Amygdala (tissue), 56 donors: ENCODE measurements at regions not wholly inside any gene's neighbourhood (a gene's known extent, or its start where the extent isn't known, plus 50 kb on each side); places are given as distances from the start of the nearest gene placed in this dataset.

Experiments
- DNase-seq, 56 donors: peaks; one replicate each; lab custom pipeline; 2025; lab: John Stamatoyannopoulos, UW

GRCh38 chr7:85736085-85736484, 549.2 kb upstream of the SEMA3D start:
- DNase-seq, result no peak

DNA sequence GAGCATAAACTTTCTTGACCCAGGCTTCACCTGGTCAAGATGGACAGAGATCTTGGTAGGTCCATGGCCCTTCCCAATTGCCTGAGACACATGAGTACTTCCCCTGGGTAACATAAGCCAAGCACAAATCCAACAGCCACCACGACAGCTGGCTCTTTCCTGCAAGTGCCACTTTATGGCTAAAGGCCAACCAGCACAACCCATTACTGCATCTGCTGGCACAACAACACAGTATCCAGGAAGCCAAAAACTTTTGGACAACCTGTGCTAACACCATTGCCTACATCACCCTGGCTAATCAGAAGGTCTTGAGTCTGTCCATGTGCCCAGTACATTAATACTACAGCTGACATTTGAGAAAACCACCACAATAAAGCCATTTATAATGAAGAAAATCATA, 548.0 kb upstream of the SEMA3D start:
- DNase-seq, result no peak

DNA sequence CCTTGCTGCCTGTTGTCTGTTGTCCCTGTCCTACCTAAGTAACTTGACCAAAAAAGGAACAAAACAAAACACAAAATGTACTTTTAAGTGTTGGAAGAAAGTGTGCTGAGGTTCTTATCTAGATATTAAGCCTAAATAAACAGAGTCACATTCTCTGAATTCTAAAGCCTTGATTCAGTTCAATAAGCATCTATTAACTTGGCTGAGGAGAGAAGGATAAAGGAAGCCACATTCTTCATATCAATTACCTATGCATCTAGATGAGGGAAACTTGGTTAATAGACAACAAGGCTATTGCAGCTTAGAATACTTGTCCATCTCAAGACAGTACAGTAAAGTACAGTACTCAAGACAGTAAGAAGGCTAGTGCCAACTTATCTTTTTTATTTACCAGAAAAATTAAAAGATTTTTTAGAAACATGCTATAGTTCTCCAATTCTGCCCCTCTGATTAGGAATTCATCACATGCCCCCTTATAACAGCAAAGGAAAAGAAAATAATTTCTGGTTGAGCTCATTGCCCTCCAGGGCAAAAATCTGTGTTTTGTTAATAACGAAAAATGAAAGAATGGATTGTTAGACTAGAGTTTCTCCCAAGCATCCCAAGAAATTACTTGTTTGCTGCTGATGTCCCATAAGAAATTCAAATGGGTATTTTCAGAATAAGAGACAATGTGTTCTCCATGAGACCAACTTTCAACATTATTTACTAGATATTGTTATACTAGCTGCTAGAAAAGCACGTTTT, 546.5 kb upstream of the SEMA3D start:
- DNase-seq, result no peak

GRCh38 chr7:85730012-85730411, 543.2 kb upstream of the SEMA3D start:
- DNase-seq, result peak in 3 of 56 donors; percentile 3 to 19 (median 8)

GRCh38 chr7:85725026-85725425, 538.2 kb upstream of the SEMA3D start:
- DNase-seq, result no peak

DNA sequence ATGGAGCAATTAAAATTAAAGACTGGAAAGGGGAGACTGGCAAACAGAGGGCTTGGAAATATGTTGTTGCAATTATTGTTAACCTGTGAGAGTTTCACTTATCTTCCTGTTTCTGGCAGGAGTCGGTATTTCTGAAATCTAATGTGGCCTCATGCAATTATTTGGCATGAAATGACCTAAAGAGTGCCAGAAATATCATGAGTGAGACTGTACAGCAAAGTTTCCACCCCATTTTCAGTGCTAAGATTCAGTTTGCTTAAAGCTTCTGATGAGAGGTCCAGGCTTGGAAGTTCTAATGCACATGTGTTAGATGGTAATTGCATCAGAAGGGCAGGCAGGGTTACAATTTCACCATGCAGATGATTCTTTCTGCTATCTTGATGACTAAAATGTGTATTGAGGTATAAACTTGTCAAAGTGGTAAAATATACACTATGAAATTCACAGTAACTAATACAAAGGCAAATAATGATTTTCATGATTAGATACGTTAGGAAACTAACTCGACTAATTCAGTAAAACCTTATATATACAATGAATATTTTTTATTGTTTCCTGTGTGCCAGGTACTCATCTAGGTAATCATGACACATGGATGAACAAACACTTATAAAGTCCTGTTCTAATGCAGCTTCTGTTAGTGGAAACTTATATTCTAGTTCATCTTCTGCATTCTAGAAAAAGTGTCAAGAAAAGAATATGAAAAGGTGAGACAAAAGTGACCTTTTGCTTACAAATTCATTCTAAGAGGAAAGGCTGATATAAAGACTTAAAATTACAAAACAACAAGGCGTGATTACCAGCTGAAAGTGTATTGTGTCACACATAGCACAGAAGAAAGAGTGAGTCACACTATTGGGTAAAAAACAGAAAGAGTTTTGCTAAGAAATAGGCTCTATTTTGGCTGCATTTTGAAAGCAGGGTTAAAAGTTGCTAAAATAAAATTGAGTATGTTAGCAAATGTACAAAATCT, 533.4 kb upstream of the SEMA3D start:
- no peak for DNase-seq

- no peak for DNase-seq
Measured at GRCh38 chr7:85716353-85716752, 529.5 kb upstream of the SEMA3D start.

DNA sequence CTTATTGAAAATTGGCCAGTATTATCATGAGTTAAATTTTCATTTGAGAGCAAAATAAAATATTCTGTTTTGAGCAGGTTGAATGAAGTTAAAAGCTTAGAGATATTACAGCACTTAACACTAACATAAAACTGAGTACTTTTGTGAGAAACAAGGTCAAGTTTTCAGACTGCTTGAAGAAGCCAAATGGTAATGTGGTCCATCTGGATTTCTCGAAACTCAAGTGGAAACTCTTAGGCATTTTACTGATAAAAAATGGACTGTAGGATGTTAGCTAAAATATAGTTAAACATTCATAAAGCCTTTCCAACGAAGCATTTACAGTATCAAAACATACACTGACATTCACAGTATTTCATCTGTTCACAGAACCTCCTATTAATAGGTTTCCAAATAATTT, 528.1 kb upstream of the SEMA3D start:
- no peak for DNase-seq

DNA sequence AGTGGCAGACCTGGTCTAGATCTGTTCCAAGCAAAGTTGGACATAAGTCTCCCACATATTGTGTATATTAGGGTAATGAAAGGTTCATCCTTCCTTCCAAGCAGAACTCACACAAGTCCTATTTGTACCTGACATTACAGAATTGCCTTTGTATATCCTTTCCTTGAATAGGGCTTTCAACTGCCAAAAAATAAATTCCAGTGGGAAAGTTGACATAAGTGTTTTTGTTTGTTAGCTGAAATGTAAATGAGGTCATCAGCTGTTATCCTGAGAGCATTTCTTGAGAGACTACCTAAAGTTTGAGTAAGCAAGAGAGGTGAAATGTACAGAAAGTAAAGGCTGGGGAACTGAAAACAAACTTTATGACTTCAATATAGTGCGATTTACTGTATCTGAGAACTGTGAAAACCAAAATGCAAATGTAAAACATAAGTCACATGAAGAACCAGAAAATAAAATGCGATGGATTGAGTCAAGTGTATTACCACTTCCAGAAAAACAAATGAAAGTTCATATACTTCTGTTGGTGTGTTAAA, 527.3 kb upstream of the SEMA3D start:
- DNase-seq, result no peak

DNA sequence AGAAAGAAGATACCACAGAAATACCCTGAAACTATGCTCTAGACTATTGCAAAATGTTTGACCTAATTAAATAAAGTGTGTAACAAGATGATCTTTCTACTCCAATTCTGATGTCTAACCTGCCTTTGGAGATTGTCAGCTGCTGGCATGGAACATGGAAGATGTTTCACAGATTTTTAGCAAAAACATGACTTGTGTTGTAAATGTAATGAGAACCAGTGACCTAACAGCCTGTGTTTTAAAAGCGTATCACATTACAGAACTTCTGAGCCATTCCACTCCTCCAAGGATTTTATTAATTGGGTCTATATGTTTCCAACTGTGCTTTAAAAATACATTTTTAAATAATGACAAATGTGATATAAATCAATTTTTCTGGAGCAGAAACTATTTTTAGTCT, 526.3 kb upstream of the SEMA3D start:
- no peak for DNase-seq

DNA sequence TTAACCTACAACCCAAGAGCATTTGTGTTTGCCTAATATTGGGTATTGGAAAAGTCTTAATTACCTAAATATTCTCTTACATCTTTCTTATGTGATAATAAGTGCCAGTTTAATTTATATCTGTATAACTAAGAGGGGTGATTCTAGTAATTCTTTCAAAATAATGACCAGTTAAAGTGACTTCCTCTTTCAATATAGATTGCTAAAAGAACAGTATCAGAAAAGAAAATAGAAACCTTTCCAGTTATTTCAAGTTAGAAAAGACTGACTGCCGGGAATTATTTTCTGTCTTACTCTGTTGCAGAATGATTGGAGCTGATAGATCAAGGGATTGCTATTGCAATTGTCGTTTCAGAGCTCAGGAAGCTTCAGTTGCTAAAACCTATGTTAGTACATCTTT, 525.0 kb upstream of the SEMA3D start:
- no peak for DNase-seq

- no peak for DNase-seq
Measured at GRCh38 chr7:85710960-85711359, 524.1 kb upstream of the SEMA3D start.

DNA sequence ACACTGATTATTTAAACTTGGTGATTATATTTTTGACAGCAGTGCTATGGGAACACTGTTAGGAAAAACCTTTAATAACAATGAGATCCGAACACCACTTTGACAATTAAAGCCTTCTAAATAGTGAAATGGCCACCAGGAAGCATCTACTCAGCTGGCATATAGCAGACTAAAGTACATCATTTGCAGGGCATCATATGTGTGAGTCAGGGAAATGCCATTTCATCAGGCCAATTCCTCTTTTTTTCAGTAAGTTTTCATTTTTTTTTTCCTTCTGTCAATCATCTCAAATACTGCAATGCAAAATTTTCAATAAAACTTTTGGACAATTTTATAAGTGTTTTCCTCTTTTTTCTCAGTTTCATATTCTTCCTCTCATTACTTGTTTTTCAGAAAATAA, 521.4 kb upstream of the SEMA3D start:
- no peak for DNase-seq

GRCh38 chr7:85705076-85705475, 518.2 kb upstream of the SEMA3D start:
- DNase-seq, result no peak

- DNase-seq, result no peak
Measured at GRCh38 chr7:85703251-85704010, 516.6 kb upstream of the SEMA3D start.

GRCh38 chr7:85702348-85702747, 515.5 kb upstream of the SEMA3D start:
- DNase-seq, result no peak

DNA sequence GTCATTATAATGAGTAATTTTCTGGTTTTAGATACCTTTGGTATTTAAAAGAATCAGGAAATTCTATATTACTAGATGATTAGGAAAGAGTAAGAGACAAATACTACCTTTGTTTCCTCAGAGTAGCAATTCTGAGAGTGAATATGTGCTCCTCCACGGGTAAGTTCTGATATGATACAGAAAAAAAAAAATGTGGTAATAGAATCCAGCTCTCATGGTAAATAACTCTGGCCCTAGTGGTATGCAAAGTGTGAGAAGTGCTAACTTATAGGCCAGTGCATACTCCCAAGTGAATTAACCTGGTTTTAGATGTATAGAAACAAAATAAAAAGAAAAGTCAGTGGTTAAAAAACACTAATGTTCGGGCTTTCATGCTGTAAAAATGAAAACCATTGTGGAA, 512.6 kb upstream of the SEMA3D start:
- no peak for DNase-seq

DNA sequence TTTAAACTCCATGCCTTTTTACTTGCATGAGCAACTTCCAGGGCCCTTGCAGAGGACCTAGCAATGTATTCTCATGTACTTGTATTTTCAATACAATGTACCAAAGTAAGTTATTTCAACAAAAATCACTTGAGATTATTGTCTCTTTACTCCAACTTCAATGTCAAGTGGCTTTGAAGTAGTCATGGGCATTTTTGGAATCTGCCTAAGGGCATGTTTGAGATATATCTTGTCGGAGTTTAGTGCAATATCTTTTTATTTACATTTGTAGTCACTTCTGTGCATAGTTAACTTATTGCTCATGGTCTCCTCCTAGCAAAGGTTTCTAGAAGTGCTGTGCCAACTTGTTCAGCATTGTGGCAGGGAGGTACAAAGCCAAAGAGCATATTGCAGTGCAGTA, 508.7 kb upstream of the SEMA3D start:
- DNase-seq, result no peak

- DNase-seq, result no peak
Measured at GRCh38 chr7:85695041-85695440, 508.2 kb upstream of the SEMA3D start.

- no peak for DNase-seq
Measured at GRCh38 chr7:85693326-85693725, 506.5 kb upstream of the SEMA3D start.

DNA sequence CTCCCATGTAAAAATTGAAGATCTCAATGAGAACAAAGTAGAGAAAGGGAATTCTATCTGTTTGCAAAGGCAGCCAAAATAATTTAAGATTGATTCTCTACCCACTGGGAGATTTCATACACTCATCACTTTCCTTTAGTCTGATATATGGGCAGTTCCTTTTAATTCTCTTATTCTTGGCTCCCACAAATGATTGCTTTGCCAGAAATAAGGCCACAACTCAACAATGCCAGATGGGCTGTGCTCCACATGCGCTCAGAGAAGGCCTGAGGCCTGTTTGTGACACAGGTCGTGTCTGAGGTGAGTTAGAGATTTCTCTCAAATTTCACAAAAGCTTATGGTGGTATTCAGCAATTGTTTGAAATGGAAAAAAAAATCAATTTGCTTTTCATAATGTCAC, 501.9 kb upstream of the SEMA3D start:
- no peak for DNase-seq
